ENCODE measurements at regions not wholly inside any gene's neighbourhood (a gene's known extent, or its start where the extent isn't known, plus 50 kb on each side); places are given as distances from the start of the nearest gene placed in this dataset.

DNA sequence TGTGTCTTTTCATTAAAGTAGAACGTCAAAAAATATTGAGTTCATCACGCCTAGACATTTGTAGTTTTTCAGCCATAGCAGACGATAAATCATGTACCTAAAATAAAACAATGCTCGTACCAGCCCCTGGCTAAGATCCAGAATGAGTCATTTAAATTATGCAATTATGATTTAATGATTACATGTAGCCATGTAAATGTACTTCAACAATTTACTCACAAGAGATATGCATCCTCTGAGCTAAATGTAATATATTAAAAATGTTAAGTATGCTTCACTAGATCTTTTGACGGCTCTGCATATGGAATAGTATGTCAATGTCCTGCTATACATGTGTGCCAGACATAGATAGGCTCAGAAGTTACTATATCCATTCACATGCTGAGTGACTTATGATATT, 1077.8 kb downstream of the ARAP2 start:
- TF ChIP-seq, protein P1, sequence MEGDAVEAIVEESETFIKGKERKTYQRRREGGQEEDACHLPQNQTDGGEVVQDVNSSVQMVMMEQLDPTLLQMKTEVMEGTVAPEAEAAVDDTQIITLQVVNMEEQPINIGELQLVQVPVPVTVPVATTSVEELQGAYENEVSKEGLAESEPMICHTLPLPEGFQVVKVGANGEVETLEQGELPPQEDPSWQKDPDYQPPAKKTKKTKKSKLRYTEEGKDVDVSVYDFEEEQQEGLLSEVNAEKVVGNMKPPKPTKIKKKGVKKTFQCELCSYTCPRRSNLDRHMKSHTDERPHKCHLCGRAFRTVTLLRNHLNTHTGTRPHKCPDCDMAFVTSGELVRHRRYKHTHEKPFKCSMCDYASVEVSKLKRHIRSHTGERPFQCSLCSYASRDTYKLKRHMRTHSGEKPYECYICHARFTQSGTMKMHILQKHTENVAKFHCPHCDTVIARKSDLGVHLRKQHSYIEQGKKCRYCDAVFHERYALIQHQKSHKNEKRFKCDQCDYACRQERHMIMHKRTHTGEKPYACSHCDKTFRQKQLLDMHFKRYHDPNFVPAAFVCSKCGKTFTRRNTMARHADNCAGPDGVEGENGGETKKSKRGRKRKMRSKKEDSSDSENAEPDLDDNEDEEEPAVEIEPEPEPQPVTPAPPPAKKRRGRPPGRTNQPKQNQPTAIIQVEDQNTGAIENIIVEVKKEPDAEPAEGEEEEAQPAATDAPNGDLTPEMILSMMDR (IDR thresholded peaks at IDR 0.05): no peak
- TF ChIP-seq SIN3A (IDR thresholded peaks at IDR 0.05; ENCODE audit: borderline replicate concordance, insufficient read depth, low read depth, low read length) (no peak), POLR2AphosphoS5 (IDR thresholded peaks at IDR 0.05; ENCODE audit: low read depth, low read length) (no peak), TCF7L2 (IDR thresholded peaks at IDR 0.05; ENCODE audit: low read depth, low read length) (no peak)

Measured in Panc1 (cell line).